GM12872 (cell line): ENCODE measurements at regions not wholly inside any gene's neighbourhood (a gene's known extent, or its start where the extent isn't known, plus 50 kb on each side); places are given as distances from the start of the nearest gene placed in this dataset.

Experiments used
- CTCF ChIP-seq: IDR thresholded peaks from 3 replicates; pipeline ENCODE4 v1.5.1; 2011; ENCODE audit warnings: low read depth, mild to moderate bottlenecking, low read length, moderate library complexity; ENCODE audit not compliant: insufficient read depth

- no peak for TF ChIP-seq CTCF
Measured at GRCh38 chr10:3347413-3348182, 175.0 kb upstream of the PITRM1 start.

GRCh38 chr10:3346851-3347250, 174.3 kb upstream of the PITRM1 start:
- TF ChIP-seq CTCF: no peak

GRCh38 chr10:3342771-3343170, 170.2 kb upstream of the PITRM1 start:
- TF ChIP-seq CTCF: no peak

DNA sequence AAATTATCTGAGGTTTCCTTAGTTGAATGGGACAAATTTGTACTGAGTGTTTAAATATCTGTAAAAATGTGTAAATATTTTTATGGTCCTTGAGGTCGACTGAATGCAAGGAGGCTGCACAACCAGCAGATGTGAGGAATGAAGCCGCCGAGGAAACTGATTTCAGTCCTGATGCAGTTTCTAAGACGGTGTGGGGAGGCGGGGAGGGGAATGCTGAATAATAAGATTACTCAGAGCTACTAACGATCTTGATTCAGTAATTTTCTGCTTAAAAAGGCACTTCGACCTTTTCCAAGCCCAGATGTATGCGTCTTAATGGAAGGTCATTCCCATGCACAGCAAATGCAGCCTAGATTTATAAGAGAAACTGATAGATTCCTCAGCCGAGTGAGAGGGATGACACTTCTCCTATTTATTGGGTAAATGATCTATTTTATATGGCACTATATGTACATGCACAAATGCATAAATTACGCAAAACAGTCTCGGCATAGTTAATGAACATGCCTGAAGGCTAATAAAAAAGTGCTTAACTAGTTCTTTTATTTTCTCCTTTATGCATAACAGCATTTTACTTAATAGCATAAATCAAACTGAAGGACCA, 167.6 kb upstream of the PITRM1 start:
- TF ChIP-seq CTCF: no peak

DNA sequence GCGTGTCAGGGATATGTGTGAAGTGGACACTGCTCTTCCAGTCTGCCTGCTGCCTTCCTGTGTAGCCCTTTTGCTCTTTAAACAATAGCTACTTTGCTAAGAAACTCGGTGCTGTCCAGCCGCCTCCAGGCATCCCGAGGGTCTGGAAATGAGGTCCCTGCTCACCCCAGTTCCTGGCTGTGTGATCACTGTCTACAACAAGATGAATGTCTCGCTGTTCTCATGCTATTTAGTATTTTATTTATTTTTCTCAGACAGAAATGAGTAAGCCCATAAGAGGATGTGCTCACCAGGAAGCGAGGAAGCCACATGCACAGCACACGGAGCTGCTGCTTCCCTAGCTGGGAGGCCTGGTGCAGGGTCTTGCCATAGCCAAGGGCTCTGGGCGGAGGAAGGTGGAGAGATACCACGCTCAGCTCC, 167.0 kb upstream of the PITRM1 start:
- TF ChIP-seq CTCF: no peak

GRCh38 chr10:3339121-3339520, 166.5 kb upstream of the PITRM1 start:
- no peak for TF ChIP-seq CTCF

- no peak for TF ChIP-seq CTCF
Measured at GRCh38 chr10:3337741-3338140, 165.2 kb upstream of the PITRM1 start.
